OCI-LY7 (cell line): ENCODE measurements at regions not wholly inside any gene's neighbourhood (a gene's known extent, or its start where the extent isn't known, plus 50 kb on each side); places are given as distances from the start of the nearest gene placed in this dataset.

ENCODE experiments used
- CTCF ChIP-seq: fragments of 200-600 bp; sonication (generic); conservative IDR thresholded peaks from 2 replicates; pipeline ENCODE4 v1.5.1; 2014; ENCODE audit warnings: mild to moderate bottlenecking, antibody characterized with exemption, low read length, moderate library complexity, mixed read lengths
- EZH2phosphoT487 ChIP-seq: fragments of 200-600 bp; sonication (generic); IDR thresholded peaks from 2 replicates; pipeline ENCODE4 v1.6.1; 2018; ENCODE audit warnings: low read depth, borderline replicate concordance, mild to moderate bottlenecking, mixed run types, antibody characterized with exemption, low read length, moderate library complexity, mixed read lengths

- TF ChIP-seq CTCF (no peak), EZH2phosphoT487 (no peak)
Observed at GRCh38 chr18:43590182-43590903, 313.1 kb upstream of the SYT4 start.
